Stromal cell of bone marrow (primary cell): ENCODE measurements at regions not wholly inside any gene's neighbourhood (a gene's known extent, or its start where the extent isn't known, plus 50 kb on each side); places are given as distances from the start of the nearest gene placed in this dataset.

ENCODE experiments used
- DNase-seq: peaks from one replicate; pipeline ENCODE4 v3.0.0-alpha.2; 2012; ENCODE audit warnings: low read depth

DNA sequence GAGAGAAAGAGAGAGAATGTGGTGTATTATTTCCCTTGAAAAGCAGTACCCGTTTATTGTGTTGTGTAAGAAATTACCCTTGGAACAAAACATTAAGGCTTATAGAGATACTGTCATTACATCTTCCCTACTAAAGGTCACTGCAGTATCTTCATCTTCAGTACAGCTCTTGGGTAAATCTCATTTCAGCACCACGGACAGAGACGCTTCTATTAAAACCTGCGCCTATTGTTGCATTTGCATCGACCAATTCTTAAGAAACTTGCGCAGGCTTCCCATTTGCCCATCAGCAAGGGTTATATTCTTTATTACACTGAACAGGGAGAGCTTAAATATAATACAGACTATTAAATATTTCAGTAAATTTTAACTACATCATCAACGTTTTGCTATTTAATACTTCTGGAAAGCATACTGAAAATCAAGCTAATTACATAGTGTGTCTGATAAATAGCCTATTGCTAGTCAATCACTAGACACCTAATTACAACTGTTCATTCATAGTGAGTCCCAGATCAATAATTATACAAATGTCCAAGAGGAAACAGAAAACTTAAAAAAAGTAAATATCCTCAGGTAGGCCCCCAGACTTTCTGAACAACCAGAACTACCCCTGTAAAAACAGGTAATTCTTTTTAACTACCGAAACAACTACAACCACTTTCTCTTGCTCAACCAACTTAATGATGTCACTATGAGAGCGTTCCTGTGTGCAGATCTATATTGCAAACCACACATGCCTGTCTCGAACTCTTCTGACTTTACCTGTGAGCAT, 350.6 kb downstream of the LIG4 start:
- DNase-seq: peak; percentile 52

DNA sequence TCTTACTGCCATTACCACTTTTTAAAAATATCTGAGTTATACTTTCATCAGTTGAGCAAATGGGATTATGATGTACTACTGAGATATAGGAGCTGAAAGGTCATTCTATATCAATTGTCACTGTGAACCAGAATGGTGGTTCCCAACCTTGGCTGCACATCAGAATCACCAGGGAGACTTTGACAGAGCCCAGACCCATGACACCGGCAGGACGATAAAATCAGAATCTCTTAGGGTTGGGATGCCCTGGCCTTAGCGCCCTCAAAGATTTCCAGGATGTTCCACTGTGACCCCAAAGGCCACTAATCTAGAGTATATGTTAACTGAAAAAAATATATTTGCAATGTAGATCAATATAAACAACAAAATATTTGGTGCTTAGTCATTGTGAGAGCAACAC, 355.1 kb downstream of the LIG4 start:
- no peak for DNase-seq

DNA sequence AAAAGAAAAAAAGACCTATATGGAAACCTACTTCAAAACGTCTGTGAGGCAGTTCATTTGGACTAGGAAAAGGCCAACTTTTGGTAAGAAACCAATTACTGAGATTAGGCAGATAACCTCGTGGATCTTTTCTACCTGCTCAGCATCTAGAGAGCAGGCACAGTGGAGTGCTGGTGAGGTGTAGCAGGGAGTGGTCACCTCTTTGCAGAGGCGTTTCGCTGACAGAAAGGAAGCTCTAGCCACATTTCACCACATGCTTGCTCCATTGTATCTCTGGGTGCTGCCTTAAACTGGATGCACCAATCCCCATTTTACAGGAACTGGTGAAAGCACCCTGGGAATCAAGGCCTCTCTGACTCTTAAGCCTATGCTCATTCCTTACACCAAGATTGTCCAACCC, 360.5 kb downstream of the LIG4 start:
- DNase-seq: no peak

- DNase-seq: no peak
These were observed 363.3 kb downstream of the LIG4 start for GRCh38 chr13:107852072-107852471.

GRCh38 chr13:107851670-107852069, 363.7 kb downstream of the LIG4 start:
- no peak for DNase-seq

DNA sequence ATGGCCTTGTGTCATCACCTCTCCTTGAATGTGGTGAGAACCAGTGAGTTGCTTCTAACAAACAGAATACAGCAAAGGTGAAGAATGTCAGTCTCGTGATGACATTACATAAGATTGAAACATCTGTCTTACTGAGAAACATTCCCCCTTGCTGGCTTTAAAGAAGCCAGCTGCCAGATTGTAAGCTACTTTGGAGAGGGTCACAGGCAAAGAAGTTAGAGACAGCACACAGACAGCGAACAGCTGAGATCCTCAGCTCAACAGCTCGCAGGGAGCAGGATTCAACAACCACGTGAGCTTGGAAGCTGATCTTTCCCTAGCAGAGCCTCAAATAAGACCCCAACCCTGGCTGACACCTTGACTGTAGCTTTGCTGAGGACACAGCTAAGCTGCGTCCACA, 367.9 kb downstream of the LIG4 start:
- DNase-seq: no peak

DNA sequence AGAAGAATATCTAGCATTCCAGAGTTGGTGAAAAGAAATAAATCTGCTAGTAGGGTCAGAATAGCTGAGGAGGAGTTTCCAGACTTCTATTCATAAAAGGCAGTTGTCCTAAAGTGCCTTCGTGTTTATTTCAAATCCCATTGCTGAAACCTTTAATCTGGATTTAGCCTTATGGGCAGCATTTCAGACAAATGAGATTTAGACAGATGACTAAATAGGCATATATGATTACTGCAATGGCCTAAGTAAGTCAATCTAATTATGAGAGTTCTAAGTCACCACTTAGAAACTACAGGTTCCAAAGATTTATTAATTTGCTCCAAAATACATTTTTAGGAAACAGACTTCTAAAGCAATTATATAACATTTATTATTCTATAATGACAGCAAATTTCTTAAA, 368.7 kb downstream of the LIG4 start:
- no peak for DNase-seq

DNA sequence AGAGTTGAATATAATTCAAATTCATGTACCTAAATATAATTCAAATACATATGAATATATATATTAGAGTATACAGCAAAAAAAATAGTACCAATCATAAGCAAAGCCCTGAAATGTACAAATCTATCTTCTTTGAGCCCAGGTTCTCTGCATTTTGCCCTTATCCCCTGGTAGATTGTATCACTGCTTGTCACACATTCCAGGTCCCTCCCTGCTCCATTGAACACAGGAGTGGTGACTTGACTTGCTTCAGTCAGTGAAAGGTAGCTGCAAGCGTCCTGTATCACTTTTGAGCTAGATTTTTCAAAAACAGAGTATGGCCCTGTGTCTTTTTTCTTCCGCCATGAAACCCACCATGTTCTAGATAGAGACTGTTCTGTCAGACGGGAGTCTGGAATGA, 369.4 kb downstream of the LIG4 start:
- no peak for DNase-seq

DNA sequence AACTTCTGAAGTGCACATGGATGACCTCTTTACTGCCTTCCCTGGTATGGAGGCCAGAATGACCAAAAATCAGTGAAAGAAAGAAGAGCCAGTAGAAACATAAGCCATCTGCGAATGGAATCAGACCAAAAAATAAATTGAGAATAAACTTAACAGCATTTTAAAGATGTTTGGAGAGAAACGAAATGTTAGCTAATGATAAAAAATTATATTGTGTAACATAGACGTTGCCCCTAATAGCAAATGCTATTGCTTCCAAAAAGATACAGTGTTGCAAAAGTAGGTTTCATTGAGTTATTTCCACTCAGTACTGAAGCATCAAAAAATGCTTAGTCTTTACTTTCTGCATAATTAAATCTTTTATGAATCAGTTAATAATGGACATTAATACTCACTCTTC, 371.7 kb downstream of the LIG4 start:
- DNase-seq: no peak

DNA sequence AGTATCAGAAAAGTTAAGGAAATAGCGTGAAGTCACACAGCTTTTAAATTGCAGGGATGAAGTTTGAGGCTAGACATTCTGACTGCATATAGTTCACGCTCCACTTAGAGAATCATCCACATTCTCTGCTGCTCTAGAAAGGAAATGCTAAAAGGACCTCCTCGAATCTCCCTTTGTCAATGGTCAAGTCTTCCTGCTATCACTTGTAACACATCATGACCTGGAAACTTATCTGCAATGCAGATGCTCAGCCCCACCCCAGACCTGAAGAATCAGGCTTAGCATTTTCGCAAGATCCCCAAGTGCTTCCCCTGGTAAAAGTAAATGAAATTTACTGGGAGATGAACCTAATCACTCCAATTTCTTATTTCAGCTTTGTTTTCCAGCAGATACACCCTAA, 372.1 kb downstream of the LIG4 start:
- no peak for DNase-seq

DNA sequence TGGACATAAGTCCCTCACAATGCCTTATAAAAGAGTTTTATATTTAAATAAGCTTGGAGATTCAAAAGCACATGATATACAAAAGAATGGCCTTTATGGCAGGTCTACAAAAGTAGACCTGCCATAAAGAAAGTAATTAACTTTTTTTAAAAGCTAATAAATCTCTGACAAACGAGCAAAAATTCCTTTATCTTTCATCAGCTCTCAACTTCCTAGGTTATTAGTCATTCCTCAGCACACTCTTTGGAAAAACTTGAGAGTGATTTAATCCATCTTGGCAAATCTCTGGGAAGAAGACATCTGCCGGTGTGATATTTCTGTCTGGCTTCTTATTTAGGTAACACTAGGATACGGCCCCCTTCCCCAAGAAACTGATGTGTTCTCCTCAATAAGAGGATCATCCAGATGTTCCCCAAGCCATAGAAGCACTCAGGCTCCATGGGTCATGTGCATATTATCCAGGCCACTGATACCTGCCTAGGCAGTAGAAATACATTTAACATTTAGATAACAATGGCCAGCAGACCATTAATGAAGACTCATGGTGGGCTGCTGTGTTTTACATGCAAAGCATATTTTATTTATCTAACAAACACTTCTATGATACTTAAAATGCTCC, 372.7 kb downstream of the LIG4 start:
- DNase-seq: no peak

DNA sequence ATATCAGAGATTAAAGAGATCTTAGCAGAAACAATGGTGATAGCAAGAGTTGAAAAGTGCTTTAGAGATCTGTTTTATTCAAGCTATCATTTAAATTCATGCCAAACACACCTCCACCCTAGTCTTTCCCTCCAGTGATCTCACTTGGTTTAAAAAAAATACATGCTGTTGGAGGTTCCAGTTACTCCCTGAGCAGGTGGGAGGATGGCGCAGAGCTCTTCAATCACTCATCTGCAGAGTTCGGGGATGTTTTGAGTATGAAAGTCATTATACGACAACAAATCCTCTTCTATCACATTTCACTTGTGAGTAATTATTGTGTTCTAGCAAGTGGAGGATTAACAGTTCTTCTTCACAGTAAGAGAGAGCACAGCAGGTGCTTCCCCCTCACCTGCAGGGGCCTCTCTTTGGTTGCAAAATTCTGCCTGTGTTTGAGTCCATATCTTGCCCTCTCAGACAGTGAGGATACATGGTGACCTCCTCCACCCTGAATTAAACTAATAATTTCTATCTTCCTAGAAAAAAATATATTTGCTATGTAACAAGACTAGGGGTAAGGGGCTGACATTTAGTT, 376.7 kb downstream of the LIG4 start:
- DNase-seq: no peak

GRCh38 chr13:107836685-107837084, 378.7 kb downstream of the LIG4 start:
- no peak for DNase-seq

DNA sequence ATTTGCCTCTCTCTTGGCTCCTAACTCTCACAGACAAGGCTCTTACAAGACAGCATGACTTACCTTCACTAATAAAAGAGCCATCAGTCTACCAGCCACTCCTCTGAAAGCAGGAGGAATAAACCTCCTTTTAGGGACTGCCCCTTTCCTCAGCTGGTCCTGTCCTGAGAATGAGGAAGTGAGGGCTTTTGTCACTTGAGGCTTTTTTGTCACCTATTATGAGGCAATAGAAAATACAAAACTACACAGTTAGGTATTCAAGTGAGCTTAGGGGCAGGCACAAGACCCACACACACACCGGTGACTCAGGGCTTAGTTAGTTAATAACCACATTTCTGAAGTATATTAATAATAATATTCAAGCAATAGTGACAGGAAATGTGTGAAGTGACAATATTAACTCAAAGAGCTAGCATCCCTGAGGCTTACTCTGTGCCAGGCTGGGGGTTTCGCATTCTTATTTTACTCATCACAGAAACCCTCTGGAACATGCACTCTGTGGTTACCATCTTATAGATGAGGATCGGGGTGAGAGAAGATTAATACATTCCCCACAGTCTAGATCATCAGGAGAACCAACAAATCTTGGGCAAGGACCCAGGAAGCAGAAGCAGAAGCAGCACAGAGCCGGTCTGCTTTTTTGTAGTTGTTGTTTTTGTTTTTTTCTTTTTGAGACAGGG, 379.9 kb downstream of the LIG4 start:
- no peak for DNase-seq

DNA sequence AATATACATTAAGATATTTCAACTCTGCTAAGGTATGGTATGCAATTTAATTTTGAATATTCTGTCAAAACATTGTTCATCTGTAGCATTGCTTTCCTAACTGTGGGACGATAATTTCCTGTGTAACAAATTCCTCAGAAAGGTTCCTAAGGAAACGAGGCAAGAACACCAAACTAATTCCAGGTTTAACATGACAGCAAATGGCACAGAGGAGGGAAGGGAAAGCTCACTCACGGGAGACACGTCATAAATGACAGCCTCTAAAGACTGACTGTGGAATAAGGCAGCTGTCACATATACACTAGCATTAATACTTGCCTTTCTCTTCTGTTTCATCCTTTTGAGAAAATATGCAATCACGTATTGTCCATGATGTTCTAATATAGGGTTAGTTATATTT, 380.6 kb downstream of the LIG4 start:
- no peak for DNase-seq

DNA sequence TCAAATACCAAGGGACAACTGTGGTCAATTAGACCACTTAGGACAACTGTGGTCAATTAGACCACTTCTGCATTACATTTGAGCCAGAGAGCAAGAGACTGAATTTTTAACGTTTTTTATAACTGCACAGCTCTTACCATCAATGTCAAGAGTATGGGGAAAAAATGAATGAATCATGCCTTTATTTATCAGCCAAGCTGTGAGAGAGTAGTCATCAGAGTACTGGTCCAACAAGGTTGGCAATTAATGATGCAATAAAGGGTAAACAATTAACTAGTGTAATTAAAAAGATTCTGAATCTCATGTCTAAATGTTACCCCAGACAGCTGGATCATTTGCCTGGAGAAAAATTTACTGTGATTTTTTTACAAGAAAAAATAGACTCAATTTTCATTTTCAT, 381.1 kb downstream of the LIG4 start:
- no peak for DNase-seq

DNA sequence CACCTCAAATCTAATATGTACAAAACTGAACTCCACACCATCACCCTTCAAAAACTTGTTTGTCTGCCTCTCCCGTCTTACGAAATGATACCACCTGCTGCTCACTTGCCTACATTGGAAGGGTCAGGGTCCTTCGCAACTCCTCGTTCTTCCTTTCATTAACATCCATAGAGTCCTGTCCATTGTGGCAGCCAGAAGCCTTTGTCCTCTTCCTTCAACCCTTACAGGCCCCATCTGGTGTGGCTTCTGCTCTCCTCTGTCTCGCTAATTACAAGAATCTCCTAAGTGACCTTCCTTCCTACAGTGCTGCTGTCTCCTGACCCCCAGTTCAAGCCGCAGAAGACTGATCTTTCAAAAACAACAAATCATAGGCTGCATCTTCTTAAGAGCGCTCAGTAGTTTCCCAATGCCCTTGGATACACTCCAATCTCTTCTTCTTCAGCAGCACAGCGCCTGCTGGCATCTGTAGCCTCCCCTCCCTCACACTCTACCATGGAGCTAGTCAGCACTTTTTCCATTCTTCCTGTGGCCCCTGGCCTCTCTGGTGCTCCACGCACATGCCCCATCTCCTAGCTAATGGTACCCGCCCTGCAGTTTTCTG, 382.7 kb downstream of the LIG4 start:
- DNase-seq: no peak

DNA sequence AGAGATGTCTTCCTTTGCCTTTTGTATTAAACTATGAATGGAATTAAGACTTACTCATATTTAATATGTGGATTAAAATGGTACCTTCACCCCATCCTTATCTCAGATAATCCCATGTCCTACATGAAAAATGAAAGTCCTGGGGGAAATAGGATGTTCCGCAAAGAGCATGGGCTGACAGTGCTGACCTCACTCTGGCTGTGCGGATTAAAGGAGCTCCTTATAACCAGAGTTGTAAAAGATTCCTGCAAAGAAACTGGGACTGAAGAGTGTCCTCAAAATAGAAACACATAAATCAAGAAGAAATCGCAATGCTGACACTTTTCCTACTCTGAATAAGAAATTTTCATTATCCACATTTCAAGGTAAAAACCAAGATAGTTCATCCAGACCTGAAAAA, 384.5 kb downstream of the LIG4 start:
- DNase-seq: no peak

- DNase-seq: no peak
These were observed 387.3 kb downstream of the LIG4 start for GRCh38 chr13:107827840-107828549.

GRCh38 chr13:107824635-107825034, 390.7 kb downstream of the LIG4 start:
- DNase-seq: no peak

DNA sequence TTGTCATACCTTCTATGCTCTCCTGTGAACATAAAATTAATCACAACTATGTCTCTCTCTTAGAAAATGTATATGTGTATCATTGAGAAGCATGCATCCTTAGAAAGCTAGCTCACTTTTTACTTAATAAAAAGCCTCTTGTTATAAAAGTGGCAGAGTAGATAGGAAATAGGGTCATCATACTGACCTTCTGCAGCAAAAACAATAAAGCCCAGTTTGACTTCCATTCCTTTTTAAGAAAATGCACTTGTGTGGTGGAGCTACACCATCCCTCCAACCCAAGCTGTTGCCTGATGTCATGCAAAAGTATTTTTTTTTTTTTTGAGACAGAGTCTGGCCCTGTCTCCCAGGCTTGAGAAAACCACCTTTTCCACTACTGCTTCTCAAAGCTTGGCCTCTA, 393.3 kb downstream of the LIG4 start:
- DNase-seq: no peak

DNA sequence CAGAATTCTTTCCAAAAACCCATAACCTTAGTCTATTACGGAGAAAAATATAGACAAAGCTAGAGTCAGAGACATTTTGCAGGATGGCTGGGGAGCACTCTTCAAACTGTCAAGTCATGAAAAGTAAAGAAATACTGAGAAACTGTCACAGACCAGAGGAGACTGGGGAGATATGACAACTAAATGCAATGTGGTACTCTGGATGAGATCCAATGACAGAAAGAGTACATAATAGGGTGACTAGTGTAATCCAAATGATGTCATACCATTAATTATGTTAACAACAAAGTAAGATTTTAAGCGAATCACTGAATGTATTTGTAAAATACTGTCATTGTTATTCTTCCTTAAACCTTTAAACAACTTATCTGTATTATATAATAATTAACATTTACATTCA, 393.8 kb downstream of the LIG4 start:
- DNase-seq: no peak
